ENCODE measurements at regions not wholly inside any gene's neighbourhood (a gene's known extent, or its start where the extent isn't known, plus 50 kb on each side); places are given as distances from the start of the nearest gene placed in this dataset.
A peak's percentile ranks its signal among the peaks of the same experiment; 100 is the strongest.

- H3K27ac ChIP-seq (ENCODE audit: low read length), result peak overlapping the region; percentile 97
- intact Hi-C loops (cut with micrococcal nuclease), result no loop called here
- H3K4me3 ChIP-seq (ENCODE audit: low read length), result no peak overlapping the region
- H3K4me1 ChIP-seq (ENCODE audit: insufficient read depth, low read length), result peaks cover 52% of the 10 kb centered on the region
- peak overlapping the region; percentile 28; the same call in 1 of the 2 replicates for H2AFZ ChIP-seq (ENCODE audit: low read length)
- H3F3A ChIP-seq (ENCODE audit: low read length, unreplicated experiment), result peaks cover 4% of the 10 kb centered on the region
- DNase-seq, result peak; percentile 57
- no peaks in the 10 kb centered on the region for H4K20me1 ChIP-seq (ENCODE audit: low read length)
- ChIA-PET CTCF (no interaction called here), POLR2A (ENCODE audit: unreplicated experiment) (no interaction called here)
- peak overlapping the region; percentile 69 for H3K9ac ChIP-seq (ENCODE audit: low read length)
- ATAC-seq, result peak; percentile 27
- TF ChIP-seq EZH2phosphoT487 (IDR thresholded peaks at IDR 0.05; ENCODE audit: borderline replicate concordance, low read length) (no peak), EZH2 (IDR thresholded peaks at IDR 0.05; ENCODE audit: low read length, unreplicated experiment) (no peak), CTCF (conservative IDR thresholded peaks at IDR 0.05; ENCODE audit: low read depth, low read length) (no peak)
- H3K4me2 ChIP-seq (ENCODE audit: low read length), result peak overlapping the region; percentile 49
- H3K27me3 ChIP-seq (ENCODE audit: low read length), result no peaks in the 10 kb centered on the region
- H3K9me3 ChIP-seq (ENCODE audit: low read length), result no peaks in the 10 kb centered on the region
- no peaks in the 10 kb centered on the region for H3K36me3 ChIP-seq (ENCODE audit: low read depth, low read length)
- H3K79me2 ChIP-seq (ENCODE audit: low read length), result no peaks in the 10 kb centered on the region
- H3K9me2 ChIP-seq (replicated peaks; ENCODE audit: low read length), result no peaks in the 10 kb centered on the region
- BruUV-seq (replicated peaks), result no TSS peak
These were observed 174.1 kb upstream of the HS3ST1 start for GRCh38 chr4:11602606-11603340.

DNA sequence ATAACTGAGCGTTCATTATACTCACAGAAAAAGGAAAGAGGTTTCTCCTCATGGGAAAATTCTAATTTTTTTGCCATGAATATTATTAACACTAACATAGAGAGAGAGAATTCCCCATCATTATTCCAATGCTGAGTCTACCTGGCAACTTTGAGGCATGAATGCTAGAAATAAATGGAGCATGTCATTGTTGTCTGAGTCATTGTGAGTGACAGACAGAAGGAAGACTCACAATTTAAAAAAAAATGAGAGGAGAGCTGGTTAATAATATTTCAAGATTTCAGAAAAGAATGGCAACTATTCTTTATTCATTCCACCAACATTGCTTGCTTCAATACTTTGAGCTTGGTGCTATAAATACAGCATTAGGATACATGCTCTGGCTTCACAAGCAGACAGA lies 170.4 kb upstream of the HS3ST1 start:
- Histone ChIP-seq H3K4me1 (ENCODE audit: insufficient read depth, low read length) (peaks cover 53% of the 10 kb centered on the region), H3F3A (ENCODE audit: low read length, unreplicated experiment) (peaks cover 4% of the 10 kb centered on the region), H3K9me2 (replicated peaks; ENCODE audit: low read length) (no peaks in the 10 kb centered on the region), H3K27ac (ENCODE audit: low read length) (peak overlapping the region; percentile 92), H3K36me3 (ENCODE audit: low read depth, low read length) (no peaks in the 10 kb centered on the region), H4K20me1 (ENCODE audit: low read length) (no peaks in the 10 kb centered on the region), H3K79me2 (ENCODE audit: low read length) (no peaks in the 10 kb centered on the region), H3K9ac (ENCODE audit: low read length) (peak overlapping the region; percentile 75), H3K9me3 (ENCODE audit: low read length) (no peaks in the 10 kb centered on the region), H3K27me3 (ENCODE audit: low read length) (no peaks in the 10 kb centered on the region), H3K4me3 (ENCODE audit: low read length) (no peak overlapping the region), H3K4me2 (ENCODE audit: low read length) (peak overlapping the region; percentile 27; the same call in 1 of the 2 replicates), H2AFZ (ENCODE audit: low read length) (no peak overlapping the region)
- ATAC-seq (peak; percentile 37; the same call in 1 of the 2 replicates), DNase-seq (peak; percentile 53)
- POLR2A ChIA-PET (ENCODE audit: unreplicated experiment), result no interaction called here
- TF ChIP-seq EZH2 (IDR thresholded peaks at IDR 0.05; ENCODE audit: low read length, unreplicated experiment) (no peak), CTCF (conservative IDR thresholded peaks at IDR 0.05; ENCODE audit: low read depth, low read length) (no peak), EZH2phosphoT487 (IDR thresholded peaks at IDR 0.05; ENCODE audit: borderline replicate concordance, low read length) (no peak)
- intact Hi-C loops (cut with micrococcal nuclease), result loop anchor here (2.0 to 5.0 kb wide), 2 partner anchors 16 to 33 kb away; no protein-coding TSS in a partner anchor
- BruUV-seq (replicated peaks), result no TSS peak
- CTCF ChIA-PET, result no interaction called here

DNA sequence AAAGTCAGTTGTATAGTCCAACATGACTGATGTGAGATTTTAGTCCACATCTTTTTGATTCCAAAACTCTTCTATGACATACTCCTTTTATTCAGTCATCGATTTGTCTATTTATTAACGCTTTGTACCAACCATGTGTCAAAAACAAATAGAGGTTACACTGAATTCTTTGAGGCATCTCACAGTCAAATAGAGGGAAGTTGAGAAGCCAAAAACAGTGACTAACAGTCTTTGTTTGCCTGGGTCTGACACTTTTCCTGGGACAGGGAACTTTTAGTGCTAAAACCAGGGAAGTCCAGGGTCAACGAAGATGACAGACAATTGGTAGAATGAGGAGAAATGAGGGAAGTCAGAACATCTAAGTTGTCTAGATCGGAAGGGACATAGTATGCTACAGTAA lies 169.9 kb upstream of the HS3ST1 start:
- peak overlapping the region; percentile 92 for H3K27ac ChIP-seq (ENCODE audit: low read length)
- no peaks in the 10 kb centered on the region for H4K20me1 ChIP-seq (ENCODE audit: low read length)
- no peaks in the 10 kb centered on the region for H3K9me3 ChIP-seq (ENCODE audit: low read length)
- no peak overlapping the region for H2AFZ ChIP-seq (ENCODE audit: low read length)
- H3K9me2 ChIP-seq (replicated peaks; ENCODE audit: low read length), result no peaks in the 10 kb centered on the region
- BruUV-seq (replicated peaks), result no TSS peak
- peaks cover 48% of the 10 kb centered on the region for H3K4me1 ChIP-seq (ENCODE audit: insufficient read depth, low read length)
- DNase-seq, result peak; percentile 56
- no peaks in the 10 kb centered on the region for H3K36me3 ChIP-seq (ENCODE audit: low read depth, low read length)
- ATAC-seq, result peak; percentile 62
- peaks cover 4% of the 10 kb centered on the region for H3F3A ChIP-seq (ENCODE audit: low read length, unreplicated experiment)
- H3K4me3 ChIP-seq (ENCODE audit: low read length), result no peak overlapping the region
- peak overlapping the region; percentile 75 for H3K9ac ChIP-seq (ENCODE audit: low read length)
- ChIA-PET POLR2A (ENCODE audit: unreplicated experiment) (no interaction called here), CTCF (no interaction called here)
- H3K79me2 ChIP-seq (ENCODE audit: low read length), result no peaks in the 10 kb centered on the region
- TF ChIP-seq CTCF (conservative IDR thresholded peaks at IDR 0.05; ENCODE audit: low read depth, low read length) (no peak), EZH2 (IDR thresholded peaks at IDR 0.05; ENCODE audit: low read length, unreplicated experiment) (no peak), EZH2phosphoT487 (IDR thresholded peaks at IDR 0.05; ENCODE audit: borderline replicate concordance, low read length) (no peak)
- peak overlapping the region; percentile 27; the same call in 1 of the 2 replicates for H3K4me2 ChIP-seq (ENCODE audit: low read length)
- H3K27me3 ChIP-seq (ENCODE audit: low read length), result no peaks in the 10 kb centered on the region
- intact Hi-C loops (cut with micrococcal nuclease), result loop anchor here (2.0 to 5.0 kb wide), 2 partner anchors 16 to 34 kb away; no protein-coding TSS in a partner anchor

Measured in PC-3 (cell line).